ENCODE measurements at regions not wholly inside any gene's neighbourhood (a gene's known extent, or its start where the extent isn't known, plus 50 kb on each side); places are given as distances from the start of the nearest gene placed in this dataset.

DNA sequence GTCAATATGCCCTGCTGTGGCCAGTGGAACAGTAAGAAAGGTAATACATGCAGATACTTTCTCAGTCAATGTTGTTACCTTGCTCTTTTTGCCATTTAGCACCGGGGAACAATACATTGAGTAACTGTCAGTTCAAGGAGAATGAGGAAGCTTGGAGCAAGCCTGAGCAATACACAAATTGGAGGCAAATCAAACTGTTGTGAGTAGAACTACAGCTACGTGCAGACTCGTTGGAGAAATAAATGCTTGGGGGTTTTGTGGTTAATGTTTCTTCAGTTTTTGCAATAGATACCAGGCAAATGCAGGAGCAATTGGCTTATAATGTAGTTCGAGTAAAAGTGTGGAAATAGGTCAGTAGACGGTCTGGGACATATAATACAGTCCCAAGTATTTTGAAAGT, 587.3 kb upstream of the ROBO1 start:
- TF ChIP-seq, protein P1, sequence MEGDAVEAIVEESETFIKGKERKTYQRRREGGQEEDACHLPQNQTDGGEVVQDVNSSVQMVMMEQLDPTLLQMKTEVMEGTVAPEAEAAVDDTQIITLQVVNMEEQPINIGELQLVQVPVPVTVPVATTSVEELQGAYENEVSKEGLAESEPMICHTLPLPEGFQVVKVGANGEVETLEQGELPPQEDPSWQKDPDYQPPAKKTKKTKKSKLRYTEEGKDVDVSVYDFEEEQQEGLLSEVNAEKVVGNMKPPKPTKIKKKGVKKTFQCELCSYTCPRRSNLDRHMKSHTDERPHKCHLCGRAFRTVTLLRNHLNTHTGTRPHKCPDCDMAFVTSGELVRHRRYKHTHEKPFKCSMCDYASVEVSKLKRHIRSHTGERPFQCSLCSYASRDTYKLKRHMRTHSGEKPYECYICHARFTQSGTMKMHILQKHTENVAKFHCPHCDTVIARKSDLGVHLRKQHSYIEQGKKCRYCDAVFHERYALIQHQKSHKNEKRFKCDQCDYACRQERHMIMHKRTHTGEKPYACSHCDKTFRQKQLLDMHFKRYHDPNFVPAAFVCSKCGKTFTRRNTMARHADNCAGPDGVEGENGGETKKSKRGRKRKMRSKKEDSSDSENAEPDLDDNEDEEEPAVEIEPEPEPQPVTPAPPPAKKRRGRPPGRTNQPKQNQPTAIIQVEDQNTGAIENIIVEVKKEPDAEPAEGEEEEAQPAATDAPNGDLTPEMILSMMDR (IDR thresholded peaks at IDR 0.05): no peak
- TF ChIP-seq POLR2A (IDR thresholded peaks at IDR 0.05) (no peak), EP300 (IDR thresholded peaks at IDR 0.05) (no peak)

All from ovary (tissue), 3 donors.